ENCODE measurements at regions not wholly inside any gene's neighbourhood (a gene's known extent, or its start where the extent isn't known, plus 50 kb on each side); places are given as distances from the start of the nearest gene placed in this dataset.

GRCh38 chr2:51705417-51705816 lies 673.5 kb upstream of the NRXN1 start:
- no peaks in the 10 kb centered on the region for H3K27me3 Mint-ChIP-seq
- H3K4me1 Mint-ChIP-seq (ENCODE audit: low read depth in 2 of 2), result no peaks in the 10 kb centered on the region
- H3K36me3 Mint-ChIP-seq, result peaks cover 4% of the 10 kb centered on the region
- ATAC-seq (no peak), DNase-seq (ENCODE audit: low spot score) (no peak)
- no peak overlapping the region for H3K27ac Mint-ChIP-seq
- H3K4me3 Mint-ChIP-seq, result no peak overlapping the region
- H3K9me3 Mint-ChIP-seq, result peaks cover 20% of the 10 kb centered on the region

- no peak overlapping the region for H3K27ac Mint-ChIP-seq
These were observed 666.1 kb upstream of the NRXN1 start for GRCh38 chr2:51698021-51698420.

GRCh38 chr2:51697095-51697494 lies 665.2 kb upstream of the NRXN1 start:
- H3K4me1 Mint-ChIP-seq (ENCODE audit: low read depth in 2 of 2), result no peaks in the 10 kb centered on the region
- H3K36me3 Mint-ChIP-seq, result no peaks in the 10 kb centered on the region
- no peak for ATAC-seq

More at GRCh38 chr2:51698021-51698420, 666.1 kb upstream of the NRXN1 start:
- H3K27me3 Mint-ChIP-seq, result no peaks in the 10 kb centered on the region
- peaks cover 10% of the 10 kb centered on the region for H3K9me3 Mint-ChIP-seq
- H3K4me3 Mint-ChIP-seq, result no peak overlapping the region
- ATAC-seq (no peak), DNase-seq (ENCODE audit: low spot score) (no peak)
- no peaks in the 10 kb centered on the region for H3K36me3 Mint-ChIP-seq
- no peaks in the 10 kb centered on the region for H3K4me1 Mint-ChIP-seq (ENCODE audit: low read depth in 2 of 2)

GRCh38 chr2:51695531-51695930 lies 663.6 kb upstream of the NRXN1 start:
- DNase-seq (ENCODE audit: low spot score), result no peak
- Mint-ChIP-seq H3K36me3 (no peaks in the 10 kb centered on the region), H3K27ac (no peak overlapping the region), H3K4me1 (ENCODE audit: low read depth in 2 of 2) (no peaks in the 10 kb centered on the region), H3K27me3 (no peaks in the 10 kb centered on the region), H3K4me3 (no peak overlapping the region), H3K9me3 (peaks cover 5% of the 10 kb centered on the region)
- no peak for ATAC-seq

More at GRCh38 chr2:51697095-51697494, 665.2 kb upstream of the NRXN1 start:
- H3K9me3 Mint-ChIP-seq, result peaks cover 8% of the 10 kb centered on the region
- no peaks in the 10 kb centered on the region for H3K27me3 Mint-ChIP-seq
- no peak overlapping the region for H3K27ac Mint-ChIP-seq
- no peak for DNase-seq (ENCODE audit: low spot score)
- H3K4me3 Mint-ChIP-seq, result no peak overlapping the region

GRCh38 chr2:51693640-51694039 lies 661.7 kb upstream of the NRXN1 start:
- Mint-ChIP-seq H3K27ac (no peak overlapping the region), H3K4me1 (ENCODE audit: low read depth in 2 of 2) (no peaks in the 10 kb centered on the region), H3K27me3 (no peaks in the 10 kb centered on the region), H3K36me3 (no peaks in the 10 kb centered on the region), H3K4me3 (no peak overlapping the region), H3K9me3 (peaks cover 5% of the 10 kb centered on the region)
- ATAC-seq (no peak), DNase-seq (ENCODE audit: low spot score) (no peak)

- H3K4me3 Mint-ChIP-seq, result no peak overlapping the region
- no peaks in the 10 kb centered on the region for H3K4me1 Mint-ChIP-seq (ENCODE audit: low read depth in 2 of 2)
- no peak for DNase-seq (ENCODE audit: low spot score)
- H3K27me3 Mint-ChIP-seq, result no peaks in the 10 kb centered on the region
- H3K27ac Mint-ChIP-seq, result no peak overlapping the region
- H3K36me3 Mint-ChIP-seq, result peaks cover 2% of the 10 kb centered on the region
- H3K9me3 Mint-ChIP-seq, result peaks cover 12% of the 10 kb centered on the region
- ATAC-seq, result no peak
These were observed 649.9 kb upstream of the NRXN1 start for GRCh38 chr2:51681854-51682253.

- Mint-ChIP-seq H3K36me3 (no peaks in the 10 kb centered on the region), H3K27ac (no peak overlapping the region), H3K4me3 (no peak overlapping the region), H3K4me1 (ENCODE audit: low read depth in 2 of 2) (no peaks in the 10 kb centered on the region), H3K9me3 (peaks cover 11% of the 10 kb centered on the region), H3K27me3 (no peaks in the 10 kb centered on the region)
- DNase-seq (ENCODE audit: low spot score) (no peak), ATAC-seq (no peak)
These were observed 641.7 kb upstream of the NRXN1 start for GRCh38 chr2:51673628-51674027.

- no peak overlapping the region for H3K27ac Mint-ChIP-seq
- DNase-seq (ENCODE audit: low spot score), result no peak
- H3K4me1 Mint-ChIP-seq (ENCODE audit: low read depth in 2 of 2), result no peaks in the 10 kb centered on the region
- peaks cover 4% of the 10 kb centered on the region for H3K36me3 Mint-ChIP-seq
- no peaks in the 10 kb centered on the region for H3K27me3 Mint-ChIP-seq
- peaks cover 14% of the 10 kb centered on the region for H3K9me3 Mint-ChIP-seq
- ATAC-seq, result no peak
- H3K4me3 Mint-ChIP-seq, result no peak overlapping the region
These were observed 635.7 kb upstream of the NRXN1 start for GRCh38 chr2:51667679-51668078.

- Mint-ChIP-seq H3K4me1 (ENCODE audit: low read depth in 2 of 2) (no peaks in the 10 kb centered on the region), H3K27ac (no peak overlapping the region), H3K4me3 (no peak overlapping the region), H3K36me3 (peaks cover 4% of the 10 kb centered on the region), H3K9me3 (peaks cover 19% of the 10 kb centered on the region), H3K27me3 (no peaks in the 10 kb centered on the region)
- DNase-seq (ENCODE audit: low spot score) (no peak), ATAC-seq (no peak)
These were observed 630.3 kb upstream of the NRXN1 start for GRCh38 chr2:51662187-51662586.

- no peaks in the 10 kb centered on the region for H3K4me1 Mint-ChIP-seq (ENCODE audit: low read depth in 2 of 2)
- H3K4me3 Mint-ChIP-seq, result no peak overlapping the region
- no peaks in the 10 kb centered on the region for H3K36me3 Mint-ChIP-seq
- ATAC-seq (no peak), DNase-seq (ENCODE audit: low spot score) (no peak)
- peaks cover 14% of the 10 kb centered on the region for H3K9me3 Mint-ChIP-seq
- H3K27ac Mint-ChIP-seq, result no peak overlapping the region
- no peaks in the 10 kb centered on the region for H3K27me3 Mint-ChIP-seq
These were observed 625.9 kb upstream of the NRXN1 start for GRCh38 chr2:51657849-51658248.

GRCh38 chr2:51650769-51651168 lies 618.8 kb upstream of the NRXN1 start:
- Mint-ChIP-seq H3K9me3 (peaks cover 8% of the 10 kb centered on the region), H3K27ac (no peak overlapping the region), H3K27me3 (no peaks in the 10 kb centered on the region), H3K36me3 (no peaks in the 10 kb centered on the region), H3K4me3 (no peak overlapping the region), H3K4me1 (ENCODE audit: low read depth in 2 of 2) (no peaks in the 10 kb centered on the region)
- no peak for ATAC-seq
- DNase-seq (ENCODE audit: low spot score), result no peak

GRCh38 chr2:51649366-51649765 lies 617.4 kb upstream of the NRXN1 start:
- DNase-seq (ENCODE audit: low spot score), result no peak
- H3K27me3 Mint-ChIP-seq, result no peaks in the 10 kb centered on the region
- H3K27ac Mint-ChIP-seq, result no peak overlapping the region
- no peaks in the 10 kb centered on the region for H3K36me3 Mint-ChIP-seq
- H3K9me3 Mint-ChIP-seq, result peaks cover 15% of the 10 kb centered on the region
- no peaks in the 10 kb centered on the region for H3K4me1 Mint-ChIP-seq (ENCODE audit: low read depth in 2 of 2)
- no peak overlapping the region for H3K4me3 Mint-ChIP-seq
- no peak for ATAC-seq

GRCh38 chr2:51638811-51639210 lies 606.9 kb upstream of the NRXN1 start:
- no peaks in the 10 kb centered on the region for H3K27me3 Mint-ChIP-seq
- no peak overlapping the region for H3K4me3 Mint-ChIP-seq
- H3K9me3 Mint-ChIP-seq, result peaks cover 26% of the 10 kb centered on the region
- ATAC-seq (no peak), DNase-seq (ENCODE audit: low spot score) (no peak)
- H3K36me3 Mint-ChIP-seq, result no peaks in the 10 kb centered on the region
- H3K4me1 Mint-ChIP-seq (ENCODE audit: low read depth in 2 of 2), result no peaks in the 10 kb centered on the region
- H3K27ac Mint-ChIP-seq, result no peak overlapping the region

GRCh38 chr2:51633073-51633472 lies 601.1 kb upstream of the NRXN1 start:
- no peak overlapping the region for H3K4me3 Mint-ChIP-seq
- H3K9me3 Mint-ChIP-seq, result peaks cover 18% of the 10 kb centered on the region
- H3K4me1 Mint-ChIP-seq (ENCODE audit: low read depth in 2 of 2), result no peaks in the 10 kb centered on the region
- no peaks in the 10 kb centered on the region for H3K36me3 Mint-ChIP-seq
- H3K27ac Mint-ChIP-seq, result no peak overlapping the region
- no peaks in the 10 kb centered on the region for H3K27me3 Mint-ChIP-seq
- no peak for ATAC-seq
- DNase-seq (ENCODE audit: low spot score), result no peak

GRCh38 chr2:51629406-51629805 lies 597.5 kb upstream of the NRXN1 start:
- ATAC-seq, result no peak

More at GRCh38 chr2:51629406-51629805, 597.5 kb upstream of the NRXN1 start:
- Mint-ChIP-seq H3K27me3 (no peaks in the 10 kb centered on the region), H3K4me3 (no peak overlapping the region), H3K9me3 (peaks cover 15% of the 10 kb centered on the region), H3K36me3 (no peaks in the 10 kb centered on the region), H3K27ac (no peak overlapping the region), H3K4me1 (ENCODE audit: low read depth in 2 of 2) (no peaks in the 10 kb centered on the region)
- no peak for DNase-seq (ENCODE audit: low spot score)

Measured in natural killer cell treated with Interleukin-12 subunit alpha and Interleukin-12 subunit beta and Interleukin-15 and Interleukin-18, amount 100 ng/mL, for 72 hours (primary cell).